ENCODE measurements at regions not wholly inside any gene's neighbourhood (a gene's known extent, or its start where the extent isn't known, plus 50 kb on each side); places are given as distances from the start of the nearest gene placed in this dataset.

DNA sequence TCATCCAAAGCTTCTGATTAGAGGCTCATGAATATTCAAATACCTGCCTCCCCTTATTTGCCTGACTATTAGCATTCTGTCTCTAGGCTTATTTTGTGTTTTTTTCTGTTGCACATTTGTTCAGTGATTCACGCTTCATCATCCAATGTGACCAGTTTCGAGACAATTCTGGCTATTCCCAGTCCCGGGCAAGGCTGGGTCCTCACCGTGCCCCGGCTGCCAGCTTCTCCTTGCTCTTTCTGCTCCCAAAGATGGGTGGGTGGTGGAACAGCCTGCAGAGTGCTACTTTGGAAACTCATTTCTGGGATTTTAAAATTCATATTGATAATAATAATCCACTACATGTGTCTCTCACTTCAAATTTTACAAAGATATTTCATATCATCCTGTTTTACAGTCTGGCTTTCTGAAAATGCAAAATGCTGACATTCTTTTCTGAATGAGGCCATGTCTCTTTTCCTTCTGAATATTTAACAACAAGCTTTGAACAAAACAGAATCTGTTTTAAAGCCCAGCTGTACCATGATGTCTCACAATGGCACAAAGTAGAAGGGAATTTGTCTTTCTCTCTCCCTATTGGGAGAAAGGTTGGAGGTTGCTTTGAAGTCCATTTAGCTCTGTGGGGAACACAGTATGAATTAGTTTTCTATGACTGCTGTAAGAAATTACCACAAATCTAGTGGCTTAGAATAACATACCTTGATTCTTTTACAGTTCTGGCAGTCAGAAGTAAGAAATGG is 116.9 kb upstream of the CDH13 start:
- no peak for TF ChIP-seq CTCF (conservative IDR thresholded peaks at IDR 0.05 in 1 of 2, IDR thresholded peaks at IDR 0.05 in 1 of 2; ENCODE audit: low read depth in 1 of 2, low read length in 2 of 2)
- TF ChIP-seq EZH2 (IDR thresholded peaks at IDR 0.05; ENCODE audit: low read length, missing control alignments) = no peak

Data from fibroblast of lung (primary cell).